HepG2 (cell line): ENCODE measurements at regions not wholly inside any gene's neighbourhood (a gene's known extent, or its start where the extent isn't known, plus 50 kb on each side); places are given as distances from the start of the nearest gene placed in this dataset.

Experiments
- ATAC-seq: fragments of 200-7000 bp; cut with Tn5 transposase; 3 replicates; pipeline ENCODE4 v1.9.1; 2020; ENCODE audit warnings: mild to moderate bottlenecking, moderate library complexity
- BruUV-seq: library from RNA; stranded (reverse); fragments of 400-500 nt; replicated peaks from 2 replicates; lab custom pipeline; 2021; lab: Mats Ljungman, UMichigan
- CTCF ChIA-PET: fragments of 300-600 bp; formaldehyde crosslinking; extraction: SDS; loops from one replicate; lab custom pipeline; 2021; ENCODE audit warnings: low total read pairs, inconsistent platforms, low intra/inter-chr PET ratio; lab: Yijun Ruan, JAX
- POLR2A ChIA-PET: fragments of 350-600 bp; sonication (Branson Sonifier 250); formaldehyde crosslinking; loops from one replicate; lab custom pipeline; 2020; ENCODE audit warnings: antibody characterized with exemption, inconsistent platforms; lab: Yijun Ruan, JAX
- DNase-seq: peaks from one replicate; pipeline ENCODE4 v3.0.0-alpha.2; 2015; ENCODE audit warnings: low spot score
- FAIRE-seq: peaks from 3 replicates; lab custom pipeline; 2011; peaks lifted over from hg19 to GRCh38; lab: Jason Lieb, UNC
- H2AFZ ChIP-seq: one replicate; pipeline ENCODE4 v1.6.1; 2011; ENCODE audit warnings: low read length, inconsistent platforms
- H3K27ac ChIP-seq: fragments of 300-600 bp; 3 replicates; pipeline ENCODE4 v1.8.0; 2011; ENCODE audit warnings: mixed run types, mild to moderate bottlenecking, mixed read lengths, low read length, inconsistent platforms; ENCODE audit not compliant: insufficient read depth; ENCODE audit errors: extremely low read length
- H3K27me3 ChIP-seq, 2 experiments: fragments of 200-600 bp in 1 of 2; 2 replicates in 1 of 2; 3 replicates in 1 of 2; pipeline versions ENCODE4 v1.6.0 to v1.8.0; 2011; ENCODE audit warnings: low read length in 2 of 2, mild to moderate bottlenecking in 2 of 2, moderate library complexity in 2 of 2, inconsistent platforms in 1 of 2; ENCODE audit not compliant: insufficient read depth in 2 of 2, control insufficient read depth in 1 of 2
- H3K36me3 ChIP-seq, 2 experiments: fragments of 200-600 bp in 1 of 2; replicated peaks in 1 of 2; 2 replicates in 1 of 2; 3 replicates in 1 of 2; pipeline versions ENCODE4 v1.5.1 to v1.8.0; 2011; ENCODE audit warnings: low read length in 2 of 2, inconsistent platforms in 1 of 2; ENCODE audit not compliant: insufficient read depth in 2 of 2, control insufficient read depth in 1 of 2
- H3K4me1 ChIP-seq: 2 replicates; pipeline ENCODE4 v1.5.1; 2012; ENCODE audit warnings: low read length, inconsistent platforms; ENCODE audit not compliant: insufficient read depth
- H3K4me2 ChIP-seq: 2 replicates; pipeline ENCODE4 v1.6.0; 2011; ENCODE audit warnings: low read depth, low read length, inconsistent platforms
- H3K4me3 ChIP-seq, 3 experiments: fragments of 200-600 bp in 1 of 3; sonication (generic), shearing (Covaris generic) in 1 of 3; replicated peaks in 1 of 3; 2 replicates each; pipeline ENCODE4 v1.5.1; 2011 to 2016; ENCODE audit warnings: low read length in 3 of 3, inconsistent platforms in 2 of 3, low read depth in 2 of 3, mild to moderate bottlenecking in 2 of 3, control low read depth in 1 of 3, mixed read lengths in 1 of 3; ENCODE audit not compliant: insufficient read depth in 1 of 3
- H3K79me2 ChIP-seq: one replicate; pipeline ENCODE4 v1.6.1; 2011; ENCODE audit warnings: low read length, inconsistent platforms; ENCODE audit not compliant: insufficient read depth
- H3K9ac ChIP-seq: 2 replicates; pipeline ENCODE4 v1.6.0; 2011; ENCODE audit warnings: mild to moderate bottlenecking, low read depth, low read length, inconsistent platforms; ENCODE audit not compliant: insufficient read depth
- H3K9me3 ChIP-seq: 2 replicates; pipeline ENCODE4 v1.5.1; 2012; ENCODE audit warnings: mild to moderate bottlenecking, low read length
- H4K20me1 ChIP-seq: 2 replicates; pipeline ENCODE4 v1.6.0; 2011; ENCODE audit warnings: inconsistent platforms, mild to moderate bottlenecking, low read length, moderate library complexity; ENCODE audit not compliant: insufficient read depth
- FOXM1 ChIP-seq: sonication (generic); formaldehyde crosslinking; IDR thresholded peaks from 2 replicates; pipeline ENCODE4 v1.5.0; 2020; ENCODE audit warnings: missing genetic modification reagents
- MAFK ChIP-seq, 2 experiments: IDR thresholded peaks in 1 of 2; conservative IDR thresholded peaks in 1 of 2; 2 replicates each; pipeline ENCODE4 v1.6.1; 2011; ENCODE audit warnings: improper control_type of control experiment in 2 of 2, low read length in 2 of 2
- NR3C1 ChIP-seq: sonication (generic); formaldehyde crosslinking; IDR thresholded peaks from 2 replicates; pipeline ENCODE4 v1.4.0; 2020; ENCODE audit warnings: missing genetic modification reagents
- PATZ1 ChIP-seq: sonication (generic); formaldehyde crosslinking; IDR thresholded peaks from 2 replicates; pipeline ENCODE4 v1.4.0; 2020; ENCODE audit warnings: missing genetic modification reagents
- RFXAP ChIP-seq: sonication (generic); formaldehyde crosslinking; IDR thresholded peaks from 2 replicates; pipeline ENCODE4 v1.4.0; 2020; ENCODE audit warnings: missing genetic modification reagents, borderline replicate concordance
- SRF ChIP-seq: IDR thresholded peaks from 2 replicates; pipeline ENCODE4 v1.6.1; 2011; ENCODE audit warnings: mild to moderate bottlenecking, low read depth, low read length, moderate library complexity
- U2AF1 ChIP-seq: fragments of 200-400 bp; formaldehyde crosslinking; optimal IDR thresholded peaks from 2 replicates; pipeline ENCODE3; 2017; ENCODE audit warnings: mild to moderate bottlenecking, low read depth, low read length
- ZMYM3 ChIP-seq: sonication (generic); formaldehyde crosslinking; IDR thresholded peaks from 2 replicates; pipeline ENCODE4 v1.5.1; 2020; ENCODE audit warnings: mild to moderate bottlenecking, missing genetic modification reagents
- WGBS: methylation state at CpG from one replicate; pipeline ENCODE4 v1.1.6; 2017; ENCODE audit warnings: low lambda C conversion rate; 5-methylcytosine and 5-hydroxymethylcytosine counted together
- in situ Hi-C: cut with HindIII; loops from 2 replicates; pipeline ENCODE4 v1.10.0; 2017; ENCODE audit warnings: low pct_unique_long_range_greater_than_20kb; ENCODE audit not compliant: extremely low pct_ligation_motif_present
- intact Hi-C: fragments of 100-400 bp; cut with micrococcal nuclease; formaldehyde crosslinking; loops from one replicate; pipeline ENCODE4 v1.10.0; 2022; ENCODE audit not compliant: unreplicated experiment

DNA sequence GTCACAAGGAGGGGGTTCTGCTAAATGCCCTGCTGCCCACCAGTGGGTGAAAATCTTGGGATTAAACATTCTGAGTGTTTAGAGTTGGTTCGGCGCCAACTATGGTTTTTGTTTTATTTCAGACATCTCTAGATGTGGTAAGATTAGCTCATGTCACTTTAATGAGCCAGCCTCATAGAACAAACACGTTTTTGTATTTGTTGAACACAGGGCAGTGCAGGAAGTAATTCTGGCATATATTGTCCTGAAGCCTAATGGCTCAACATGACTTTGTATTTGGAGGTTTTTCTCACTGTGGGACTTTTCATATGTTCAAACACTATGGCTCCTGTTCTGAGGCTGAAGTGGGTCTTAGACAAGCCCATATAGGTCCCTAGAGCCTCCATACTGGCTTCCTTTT lies 107.8 kb downstream of the NGF start (continued):
- no peak for TF ChIP-seq PATZ1
- no peak for TF ChIP-seq SRF
- TF ChIP-seq NR3C1 (CRISPR knock-in tag) = no peak

GRCh38 chr1:115229016-115229415 lies 109.0 kb downstream of the NGF start:
- FAIRE-seq (no peak), ATAC-seq (no peak), DNase-seq (no peak)
- ChIA-PET POLR2A (no interaction called here), CTCF (no interaction called here)
- Histone ChIP-seq H3K27ac (no peak overlapping the region), H3K79me2 (no peaks in the 10 kb centered on the region), H3K9ac (no peak overlapping the region), H3K9me3 (no peaks in the 10 kb centered on the region), H3K4me3 (no peak overlapping the region), H4K20me1 (no peaks in the 10 kb centered on the region), H3K27me3 (no peaks in the 10 kb centered on the region), H2AFZ (no peak overlapping the region), H3K4me2 (no peak overlapping the region), H3K4me1 (no peaks in the 10 kb centered on the region), H3K36me3 (no peaks in the 10 kb centered on the region)
- in situ Hi-C loops (no loop called here), intact Hi-C loops (no loop called here)
- 4% methylated on average over 1 of the region's 1 CpG for WGBS
- TF ChIP-seq FOXM1 (CRISPR knock-in tag) (no peak), ZMYM3 (CRISPR knock-in tag) (no peak), U2AF1 (no peak), MAFK (conservative IDR thresholded peaks at IDR 0.05 in 1 of 2, IDR thresholded peaks at IDR 0.05 in 1 of 2; ENCODE audit: low read length in 2 of 2) (0 out of 4 replicates have a peak, but pooled peaks of 1 of the 2 experiments have one; percentile 5), RFXAP (CRISPR knock-in tag) (no peak)
- BruUV-seq = no TSS peak
